C4-2B (cell line): ENCODE measurements at regions not wholly inside any gene's neighbourhood (a gene's known extent, or its start where the extent isn't known, plus 50 kb on each side); places are given as distances from the start of the nearest gene placed in this dataset.

Source experiments
- H3K27ac ChIP-seq: fragments of 450-650 bp; 2 replicates; pipeline ENCODE4 v1.5.1; 2017
- ZFX ChIP-seq: fragments of 450-650 bp; IDR thresholded peaks from 2 replicates; pipeline ENCODE4 v1.6.1; 2017
- TF ChIP-seq, protein P1 (sequence below): fragments of 450-650 bp; conservative IDR thresholded peaks from 2 replicates; pipeline ENCODE4 v1.5.1; 2017; ENCODE audit warnings: mild to moderate bottlenecking

DNA sequence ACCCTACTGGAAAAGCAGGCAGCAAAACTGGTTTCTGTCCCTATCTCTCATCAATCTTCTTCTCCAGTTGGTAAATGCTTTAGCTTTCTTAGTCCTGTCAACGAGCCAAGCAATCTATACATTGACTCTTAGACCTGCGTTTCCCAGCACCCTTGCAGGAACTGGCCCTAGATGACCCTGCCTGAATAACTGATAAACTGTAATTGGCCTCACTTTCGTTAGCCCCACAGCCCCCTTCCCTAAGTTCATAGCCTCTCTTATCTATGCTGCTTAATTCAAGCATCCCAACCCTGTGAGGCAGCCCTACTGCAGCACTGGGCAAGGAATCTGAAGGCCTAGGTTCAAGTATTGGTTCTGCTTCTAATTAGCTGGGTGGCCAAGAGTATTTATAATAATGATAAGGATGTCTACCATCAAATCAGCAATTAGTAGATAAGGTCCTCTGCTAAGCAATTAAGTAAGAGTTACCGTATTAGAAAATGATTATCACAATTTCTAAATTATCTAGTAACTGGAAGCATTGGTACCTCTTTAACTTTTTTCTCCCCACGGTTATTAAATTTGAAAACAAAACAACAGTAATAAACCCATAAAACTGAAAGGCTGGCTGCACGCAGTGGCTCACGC, 86.4 kb upstream of the RMDN2 start:
- H3K27ac ChIP-seq = no peak overlapping the region
- TF ChIP-seq, protein P1, sequence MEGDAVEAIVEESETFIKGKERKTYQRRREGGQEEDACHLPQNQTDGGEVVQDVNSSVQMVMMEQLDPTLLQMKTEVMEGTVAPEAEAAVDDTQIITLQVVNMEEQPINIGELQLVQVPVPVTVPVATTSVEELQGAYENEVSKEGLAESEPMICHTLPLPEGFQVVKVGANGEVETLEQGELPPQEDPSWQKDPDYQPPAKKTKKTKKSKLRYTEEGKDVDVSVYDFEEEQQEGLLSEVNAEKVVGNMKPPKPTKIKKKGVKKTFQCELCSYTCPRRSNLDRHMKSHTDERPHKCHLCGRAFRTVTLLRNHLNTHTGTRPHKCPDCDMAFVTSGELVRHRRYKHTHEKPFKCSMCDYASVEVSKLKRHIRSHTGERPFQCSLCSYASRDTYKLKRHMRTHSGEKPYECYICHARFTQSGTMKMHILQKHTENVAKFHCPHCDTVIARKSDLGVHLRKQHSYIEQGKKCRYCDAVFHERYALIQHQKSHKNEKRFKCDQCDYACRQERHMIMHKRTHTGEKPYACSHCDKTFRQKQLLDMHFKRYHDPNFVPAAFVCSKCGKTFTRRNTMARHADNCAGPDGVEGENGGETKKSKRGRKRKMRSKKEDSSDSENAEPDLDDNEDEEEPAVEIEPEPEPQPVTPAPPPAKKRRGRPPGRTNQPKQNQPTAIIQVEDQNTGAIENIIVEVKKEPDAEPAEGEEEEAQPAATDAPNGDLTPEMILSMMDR = no peak
- no peak for TF ChIP-seq ZFX

DNA sequence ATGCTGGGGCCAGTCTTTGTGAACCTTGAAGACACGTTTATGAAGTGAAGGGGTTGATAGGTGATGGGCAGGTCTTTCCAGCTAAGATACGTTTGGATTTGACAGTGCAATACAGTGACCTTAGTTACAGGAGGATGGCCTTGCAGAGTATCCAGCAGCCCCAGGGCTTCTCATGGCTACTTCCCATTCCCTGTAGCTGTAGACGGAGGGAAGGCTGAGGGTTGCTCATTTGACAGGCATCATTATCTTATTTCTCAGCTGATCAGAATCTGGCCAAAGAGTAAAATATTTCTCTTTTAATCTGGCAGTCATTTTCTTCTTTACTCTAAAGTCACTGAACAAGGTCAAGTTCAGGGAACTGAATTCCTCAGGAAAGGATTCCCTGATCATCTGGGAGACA, 85.1 kb upstream of the RMDN2 start:
- TF ChIP-seq ZFX = no peak
- H3K27ac ChIP-seq = no peak overlapping the region

DNA sequence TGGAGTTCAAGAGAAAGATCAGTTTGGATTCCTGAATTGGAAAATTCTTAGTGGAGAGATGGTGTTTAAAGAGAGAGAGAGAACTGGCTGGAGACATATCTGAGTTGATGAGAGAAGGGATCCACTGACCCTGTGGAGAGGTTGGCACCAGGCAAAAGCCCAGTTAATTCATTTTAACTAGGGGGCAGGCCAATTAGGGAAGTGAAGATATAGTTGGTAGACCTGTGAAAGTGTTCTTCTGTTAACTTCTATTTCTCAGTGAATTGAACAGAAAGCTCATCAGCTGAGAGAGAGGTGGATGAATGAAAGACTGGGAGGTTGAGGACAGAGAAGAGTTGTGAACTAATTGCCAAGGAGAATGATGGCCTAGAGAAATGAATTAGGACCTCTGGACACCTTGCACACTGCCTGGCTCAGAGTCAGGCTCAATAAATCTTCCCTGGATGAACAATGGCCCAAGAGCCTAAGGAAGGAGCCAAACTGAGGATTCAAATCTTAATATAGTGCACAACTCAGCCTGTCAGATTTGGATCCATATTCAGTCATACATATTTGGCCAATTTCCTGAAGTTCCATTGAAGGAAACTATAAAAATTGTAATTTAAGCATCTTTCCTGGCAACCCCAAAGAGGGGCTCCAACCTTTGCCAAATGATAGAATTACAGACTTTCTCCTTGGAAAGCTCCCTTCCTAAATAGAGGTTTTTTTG, 82.2 kb upstream of the RMDN2 start:
- no peak overlapping the region for H3K27ac ChIP-seq
- TF ChIP-seq ZFX = no peak
- TF ChIP-seq, protein P1 = no peak

DNA sequence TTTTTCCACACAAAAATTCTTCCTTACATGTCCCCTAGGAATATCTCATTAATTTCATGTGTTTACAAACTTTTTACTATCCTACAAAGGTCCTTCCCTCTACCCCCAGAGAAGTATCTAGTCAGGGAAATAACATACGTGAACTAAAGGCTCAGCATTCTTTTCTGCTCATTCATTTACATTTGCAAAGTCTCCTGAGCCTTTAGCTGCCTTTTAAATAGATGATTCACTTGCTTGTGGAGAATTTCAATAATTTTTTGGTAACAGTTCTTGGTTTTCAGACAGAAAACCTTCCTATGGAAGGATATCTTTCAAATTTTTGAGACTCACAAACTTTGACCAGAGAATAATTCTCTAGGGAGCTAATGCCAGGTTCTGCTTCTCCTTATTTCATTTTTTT, 81.5 kb upstream of the RMDN2 start:
- H3K27ac ChIP-seq = no peak overlapping the region
- no peak for TF ChIP-seq ZFX
- TF ChIP-seq, protein P1 = no peak

DNA sequence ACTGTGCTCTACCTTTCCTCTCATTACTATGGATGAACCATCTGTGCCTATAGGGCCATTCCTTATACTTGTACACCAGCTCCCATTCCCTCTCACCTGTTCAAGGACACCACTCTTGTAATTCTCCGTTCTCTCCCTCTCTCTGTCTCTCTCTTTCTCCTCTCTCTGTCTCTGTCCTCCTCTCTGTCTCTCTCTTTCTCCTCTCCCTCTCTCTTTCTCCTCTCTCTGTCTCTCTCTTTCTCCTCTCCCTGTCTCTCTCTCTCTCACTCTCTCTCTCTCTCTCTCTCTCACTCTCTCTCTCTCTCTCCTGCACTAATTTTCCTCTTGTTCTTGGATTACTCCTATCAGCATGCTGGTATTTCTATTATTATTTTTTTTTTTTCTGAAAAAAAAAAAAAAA, 78.9 kb upstream of the RMDN2 start:
- H3K27ac ChIP-seq = no peak overlapping the region
- TF ChIP-seq, protein P1 = no peak
- TF ChIP-seq ZFX = no peak

DNA sequence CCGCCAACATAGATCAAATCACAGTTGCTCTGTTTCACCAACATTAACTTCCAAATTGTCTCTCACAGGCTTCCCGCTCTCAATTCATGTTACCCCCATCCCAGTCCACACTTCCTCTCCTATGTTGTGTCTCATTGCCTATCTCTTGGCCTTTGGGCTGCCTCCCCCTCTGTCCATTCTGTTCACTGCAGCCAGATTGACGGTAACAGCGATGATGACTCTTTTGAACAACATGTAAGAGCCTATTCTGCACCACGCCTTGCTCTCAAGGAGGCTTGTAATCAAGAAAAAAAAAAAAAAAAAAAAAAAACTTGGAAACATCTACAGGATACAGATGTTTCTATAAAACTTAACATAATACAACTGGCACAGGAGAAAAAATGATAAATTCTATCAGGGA, 77.3 kb upstream of the RMDN2 start:
- no peak overlapping the region for H3K27ac ChIP-seq
- no peak for TF ChIP-seq ZFX
- TF ChIP-seq, protein P1 = no peak

DNA sequence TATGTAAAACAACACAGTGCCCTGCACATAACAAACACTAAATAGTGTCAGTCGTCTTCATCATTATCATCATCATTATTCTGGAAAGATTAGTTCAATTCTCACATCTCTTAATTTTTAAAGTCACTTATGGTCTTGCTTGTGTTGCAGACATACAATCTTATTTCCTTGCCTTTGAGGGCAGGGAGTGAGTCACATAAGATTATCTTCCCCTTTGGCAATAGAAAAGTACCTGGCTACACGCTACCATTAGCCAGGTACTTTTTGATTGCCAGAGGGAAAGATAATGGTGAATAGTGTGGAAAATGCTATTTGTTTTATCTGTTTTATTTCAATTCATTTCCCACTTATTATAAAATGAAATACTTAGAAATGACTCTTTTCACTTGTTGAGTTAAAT, 76.6 kb upstream of the RMDN2 start:
- H3K27ac ChIP-seq = no peak overlapping the region
- TF ChIP-seq, protein P1 = no peak
- TF ChIP-seq ZFX = no peak

DNA sequence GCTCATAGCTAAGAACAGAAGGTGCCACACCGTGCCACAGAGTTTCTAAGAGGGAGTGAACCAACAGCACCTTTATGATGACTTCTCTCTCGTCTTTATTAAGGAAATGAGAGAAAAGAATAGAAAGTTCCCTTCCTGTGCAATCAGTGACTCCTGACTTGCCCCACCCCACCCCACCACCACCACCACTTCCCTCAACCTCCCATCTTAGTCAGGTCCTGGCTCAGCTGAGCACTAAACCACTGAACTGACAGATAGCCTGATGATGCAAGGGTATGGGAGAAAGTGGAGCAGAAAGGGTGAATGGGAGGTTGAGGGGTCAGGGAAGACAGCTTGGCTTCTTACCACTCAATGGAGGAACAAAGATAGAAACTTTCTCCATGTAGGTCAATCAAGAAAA, 75.2 kb upstream of the RMDN2 start:
- TF ChIP-seq ZFX = no peak
- TF ChIP-seq, protein P1 = no peak
- no peak overlapping the region for H3K27ac ChIP-seq
